ENCODE measurements at regions not wholly inside any gene's neighbourhood (a gene's known extent, or its start where the extent isn't known, plus 50 kb on each side); places are given as distances from the start of the nearest gene placed in this dataset.

DNA sequence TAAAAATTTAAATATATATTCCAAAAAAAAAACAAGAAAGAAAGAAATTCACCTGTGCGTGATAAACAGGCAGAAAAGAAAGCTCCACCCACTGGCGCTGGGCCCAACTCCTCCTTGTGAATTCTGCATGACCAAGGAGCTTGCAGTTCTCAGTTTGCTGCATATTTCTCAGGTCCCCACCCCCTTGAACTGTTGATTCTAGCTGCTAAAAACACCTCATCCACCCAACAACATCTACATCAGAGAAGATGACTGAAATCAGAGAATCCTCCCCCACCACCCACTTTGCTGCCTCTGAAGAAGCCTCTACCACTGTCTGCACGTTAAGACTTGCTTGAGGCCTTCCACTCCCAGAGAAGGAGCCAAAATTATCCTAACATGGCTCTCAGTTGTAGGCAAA, 104.8 kb downstream of the RGS2 start:
- TF ChIP-seq, protein P1, sequence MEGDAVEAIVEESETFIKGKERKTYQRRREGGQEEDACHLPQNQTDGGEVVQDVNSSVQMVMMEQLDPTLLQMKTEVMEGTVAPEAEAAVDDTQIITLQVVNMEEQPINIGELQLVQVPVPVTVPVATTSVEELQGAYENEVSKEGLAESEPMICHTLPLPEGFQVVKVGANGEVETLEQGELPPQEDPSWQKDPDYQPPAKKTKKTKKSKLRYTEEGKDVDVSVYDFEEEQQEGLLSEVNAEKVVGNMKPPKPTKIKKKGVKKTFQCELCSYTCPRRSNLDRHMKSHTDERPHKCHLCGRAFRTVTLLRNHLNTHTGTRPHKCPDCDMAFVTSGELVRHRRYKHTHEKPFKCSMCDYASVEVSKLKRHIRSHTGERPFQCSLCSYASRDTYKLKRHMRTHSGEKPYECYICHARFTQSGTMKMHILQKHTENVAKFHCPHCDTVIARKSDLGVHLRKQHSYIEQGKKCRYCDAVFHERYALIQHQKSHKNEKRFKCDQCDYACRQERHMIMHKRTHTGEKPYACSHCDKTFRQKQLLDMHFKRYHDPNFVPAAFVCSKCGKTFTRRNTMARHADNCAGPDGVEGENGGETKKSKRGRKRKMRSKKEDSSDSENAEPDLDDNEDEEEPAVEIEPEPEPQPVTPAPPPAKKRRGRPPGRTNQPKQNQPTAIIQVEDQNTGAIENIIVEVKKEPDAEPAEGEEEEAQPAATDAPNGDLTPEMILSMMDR (IDR thresholded peaks at IDR 0.05; ENCODE audit: low read depth, low read length, missing control alignments), result no peak
- DNase-seq (ENCODE audit: extremely low read depth, low read depth), result no peak
- no peak overlapping the region for H3K4me3 ChIP-seq (replicated peaks; ENCODE audit: low read depth, low read length)

DNA sequence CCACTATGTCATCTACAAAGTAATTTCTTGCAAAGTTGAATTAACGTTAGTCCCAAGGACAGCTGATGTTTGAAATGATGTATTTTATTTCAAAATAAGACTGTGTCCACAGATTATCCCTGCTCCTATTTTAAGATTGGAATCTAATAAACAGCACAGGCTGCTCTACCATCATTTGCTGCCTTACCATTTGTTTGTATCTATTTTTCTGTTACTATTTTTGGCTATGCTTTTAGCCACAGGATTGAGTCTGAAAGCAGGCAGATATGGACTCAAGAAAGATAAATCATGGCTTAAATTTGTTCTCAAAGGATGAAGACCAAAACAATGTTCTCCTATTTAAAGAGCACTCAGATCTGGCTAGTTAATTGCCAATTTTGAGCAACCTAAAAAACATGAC, 105.3 kb downstream of the RGS2 start:
- no peak for DNase-seq (ENCODE audit: extremely low read depth, low read depth)
- TF ChIP-seq, protein P1 (IDR thresholded peaks at IDR 0.05; ENCODE audit: low read depth, low read length, missing control alignments), result no peak

DNA sequence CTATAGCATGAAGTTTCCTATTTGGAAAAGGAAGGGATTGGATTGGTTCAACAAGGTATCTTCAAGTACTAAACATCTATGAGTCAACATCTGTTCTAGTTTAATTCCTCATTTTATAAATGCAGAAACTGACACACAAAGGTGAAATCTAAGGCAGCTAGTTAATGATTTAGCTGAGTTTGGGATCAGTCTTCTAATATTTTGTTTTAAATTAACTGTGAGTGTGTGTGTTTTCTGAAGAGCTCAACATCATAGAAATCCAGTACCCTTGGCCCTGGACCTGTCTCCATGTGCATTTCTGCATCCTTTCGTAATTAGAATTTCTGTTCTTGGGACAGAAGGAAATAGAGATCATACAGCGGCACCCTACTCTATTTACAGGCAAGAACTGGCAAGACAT, 105.9 kb downstream of the RGS2 start:
- TF ChIP-seq, protein P1 (IDR thresholded peaks at IDR 0.05; ENCODE audit: low read depth, low read length, missing control alignments), result no peak

More for the DNA sequence above, 105.3 kb downstream of the RGS2 start:
- no peak overlapping the region for H3K4me3 ChIP-seq (replicated peaks; ENCODE audit: low read depth, low read length)

DNA sequence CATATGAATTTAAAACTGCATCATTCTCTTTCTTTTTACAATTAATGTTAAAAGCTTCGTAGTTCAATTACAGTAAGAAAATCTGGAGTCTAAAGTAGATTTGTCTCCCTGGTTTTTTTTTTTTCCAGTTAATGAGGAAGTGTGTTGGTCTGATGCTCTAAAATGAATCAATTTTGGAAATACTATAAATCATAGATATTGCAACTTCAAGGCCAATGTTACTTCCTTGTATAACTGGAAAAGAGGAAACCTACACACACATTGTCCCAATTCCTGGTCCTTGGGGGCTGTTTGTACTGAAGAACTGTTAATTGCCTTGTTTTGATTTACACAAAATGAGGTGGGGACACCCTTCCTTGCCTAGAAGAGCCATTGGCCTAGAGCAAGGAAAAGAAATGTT, 107.2 kb downstream of the RGS2 start:
- DNase-seq (ENCODE audit: extremely low read depth, low read depth), result no peak
- H3K4me3 ChIP-seq (replicated peaks; ENCODE audit: low read depth, low read length), result no peak overlapping the region
- TF ChIP-seq, protein P1 (IDR thresholded peaks at IDR 0.05; ENCODE audit: low read depth, low read length, missing control alignments), result no peak

More for the DNA sequence above, 105.9 kb downstream of the RGS2 start:
- no peak overlapping the region for H3K4me3 ChIP-seq (replicated peaks; ENCODE audit: low read depth, low read length)
- DNase-seq (ENCODE audit: extremely low read depth, low read depth), result no peak

- no peak for DNase-seq (ENCODE audit: extremely low read depth, low read depth)
Observed at GRCh38 chr1:192918259-192918658, 109.4 kb downstream of the RGS2 start.

DNA sequence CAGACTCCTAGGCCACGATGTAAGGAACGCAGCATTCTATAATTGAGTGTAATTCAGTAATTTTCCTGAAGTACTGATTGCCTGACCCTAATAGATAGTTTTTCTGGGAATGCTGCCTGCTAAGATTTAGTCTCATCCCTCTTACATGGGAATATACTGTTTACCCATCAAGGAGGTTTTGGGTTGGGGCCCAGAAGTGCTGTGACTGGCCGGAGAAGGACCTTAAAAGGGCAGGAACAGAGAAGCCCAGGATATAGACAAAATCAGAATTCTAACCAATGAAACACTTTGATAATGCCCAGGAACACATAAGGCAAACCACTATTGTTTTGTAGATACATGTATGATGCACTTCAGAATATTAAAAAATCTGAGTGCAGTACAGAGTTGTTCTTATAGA, 111.6 kb downstream of the RGS2 start:
- no peak overlapping the region for H3K4me3 ChIP-seq (replicated peaks; ENCODE audit: low read depth, low read length)
- no peak for DNase-seq (ENCODE audit: extremely low read depth, low read depth)
- TF ChIP-seq, protein P1 (IDR thresholded peaks at IDR 0.05; ENCODE audit: low read depth, low read length, missing control alignments), result no peak

More at GRCh38 chr1:192918259-192918658, 109.4 kb downstream of the RGS2 start:
- TF ChIP-seq, protein P1 (IDR thresholded peaks at IDR 0.05; ENCODE audit: low read depth, low read length, missing control alignments), result no peak
- no peak overlapping the region for H3K4me3 ChIP-seq (replicated peaks; ENCODE audit: low read depth, low read length)

GRCh38 chr1:192925609-192926008, 116.8 kb downstream of the RGS2 start:
- H3K4me3 ChIP-seq (replicated peaks; ENCODE audit: low read depth, low read length), result no peak overlapping the region
- TF ChIP-seq, protein P1 (IDR thresholded peaks at IDR 0.05; ENCODE audit: low read depth, low read length, missing control alignments), result no peak
- DNase-seq (ENCODE audit: extremely low read depth, low read depth), result no peak

Data from HFF-Myc (cell line).